ENCODE measurements at regions not wholly inside any gene's neighbourhood (a gene's known extent, or its start where the extent isn't known, plus 50 kb on each side); places are given as distances from the start of the nearest gene placed in this dataset.

- intact Hi-C loops (cut with micrococcal nuclease; ENCODE audit: unreplicated experiment) (no loop called here), in situ Hi-C loops (cut with HindIII; ENCODE audit: low pct_unique_long_range_greater_than_20kb, low sequenced_read_pairs) (no loop called here)
- H3K27me3 ChIP-seq (ENCODE audit: control insufficient read depth, insufficient read depth, low read length) = no peaks in the 10 kb centered on the region
- DNase-seq (ENCODE audit: low read depth, low spot score) (no peak), ATAC-seq (no peak)
- no peaks in the 10 kb centered on the region for H3K36me3 ChIP-seq (ENCODE audit: control insufficient read depth, insufficient read depth, low read length)
- TF ChIP-seq SIN3A (IDR thresholded peaks at IDR 0.05; ENCODE audit: borderline replicate concordance, insufficient read depth, low read depth, low read length) = no peak
- TF ChIP-seq POLR2AphosphoS5 (IDR thresholded peaks at IDR 0.05; ENCODE audit: low read depth, low read length) = no peak
- ChIA-PET CTCF (no interaction called here), POLR2A (no interaction called here)
- H3K9me3 ChIP-seq (ENCODE audit: control insufficient read depth, insufficient read depth, low read depth, low read length) = no peaks in the 10 kb centered on the region
- no TSS peak for BruUV-seq (replicated peaks)
- H3K4me1 ChIP-seq (ENCODE audit: control insufficient read depth, insufficient read depth, low read length) = no peaks in the 10 kb centered on the region
- no peak overlapping the region for H3K27ac ChIP-seq (ENCODE audit: low read length)
- H3K4me3 ChIP-seq (ENCODE audit: low read depth in 2 of 2, low read length in 2 of 2) = no peak overlapping the region
Observed at GRCh38 chr4:58411904-58412303, 1301.7 kb upstream of the IGFBP7 start.

GRCh38 chr4:58406762-58407161 is 1296.6 kb upstream of the IGFBP7 start:
- no peak overlapping the region for H3K4me3 ChIP-seq (ENCODE audit: low read depth in 2 of 2, low read length in 2 of 2)
- intact Hi-C loops (cut with micrococcal nuclease; ENCODE audit: unreplicated experiment) (no loop called here), in situ Hi-C loops (cut with HindIII; ENCODE audit: low pct_unique_long_range_greater_than_20kb, low sequenced_read_pairs) (no loop called here)
- POLR2A ChIA-PET = interaction anchor here (0.6 kb wide), 1 partner anchor 549 kb away, joined by 5 read pairs; no protein-coding TSS in a partner anchor
- BruUV-seq (replicated peaks) = no TSS peak
- no peaks in the 10 kb centered on the region for H3K4me1 ChIP-seq (ENCODE audit: control insufficient read depth, insufficient read depth, low read length)
- H3K9me3 ChIP-seq (ENCODE audit: control insufficient read depth, insufficient read depth, low read depth, low read length) = no peaks in the 10 kb centered on the region
- H3K27ac ChIP-seq (ENCODE audit: low read length) = no peak overlapping the region
- no peak for ATAC-seq
- no peak for TF ChIP-seq REST (IDR thresholded peaks at IDR 0.05; ENCODE audit: insufficient read depth in 1 of 2, low read depth in 2 of 2, low read length in 1 of 2)
- no peak for TF ChIP-seq TCF7L2 (IDR thresholded peaks at IDR 0.05; ENCODE audit: low read depth, low read length)
- TF ChIP-seq POLR2AphosphoS5 (IDR thresholded peaks at IDR 0.05; ENCODE audit: low read depth, low read length) = no peak
- no peak for TF ChIP-seq CTCF (IDR thresholded peaks at IDR 0.05)
- TF ChIP-seq SIN3A (IDR thresholded peaks at IDR 0.05; ENCODE audit: borderline replicate concordance, insufficient read depth, low read depth, low read length) = no peak
- CTCF ChIA-PET = no interaction called here
- no peaks in the 10 kb centered on the region for H3K36me3 ChIP-seq (ENCODE audit: control insufficient read depth, insufficient read depth, low read length)
- H3K27me3 ChIP-seq (ENCODE audit: control insufficient read depth, insufficient read depth, low read length) = no peaks in the 10 kb centered on the region
- DNase-seq (ENCODE audit: low read depth, low spot score) = no peak

GRCh38 chr4:58368221-58368620 is 1258.0 kb upstream of the IGFBP7 start:
- TF ChIP-seq REST (IDR thresholded peaks at IDR 0.05; ENCODE audit: insufficient read depth in 1 of 2, low read depth in 2 of 2, low read length in 1 of 2) = no peak
- TF ChIP-seq CTCF (IDR thresholded peaks at IDR 0.05) = no peak
- no peak for TF ChIP-seq POLR2AphosphoS5 (IDR thresholded peaks at IDR 0.05; ENCODE audit: low read depth, low read length)
- TF ChIP-seq TCF7L2 (IDR thresholded peaks at IDR 0.05; ENCODE audit: low read depth, low read length) = no peak
- no peak for TF ChIP-seq SIN3A (IDR thresholded peaks at IDR 0.05; ENCODE audit: borderline replicate concordance, insufficient read depth, low read depth, low read length)
- BruUV-seq (replicated peaks) = no TSS peak
- Histone ChIP-seq H3K9me3 (ENCODE audit: control insufficient read depth, insufficient read depth, low read depth, low read length) (no peaks in the 10 kb centered on the region), H3K4me3 (ENCODE audit: low read depth in 2 of 2, low read length in 2 of 2) (no peak overlapping the region), H3K4me1 (ENCODE audit: control insufficient read depth, insufficient read depth, low read length) (no peaks in the 10 kb centered on the region), H3K36me3 (ENCODE audit: control insufficient read depth, insufficient read depth, low read length) (no peaks in the 10 kb centered on the region), H3K27me3 (ENCODE audit: control insufficient read depth, insufficient read depth, low read length) (no peaks in the 10 kb centered on the region), H3K27ac (ENCODE audit: low read length) (no peak overlapping the region)
- in situ Hi-C loops (cut with HindIII; ENCODE audit: low pct_unique_long_range_greater_than_20kb, low sequenced_read_pairs) (no loop called here), intact Hi-C loops (cut with micrococcal nuclease; ENCODE audit: unreplicated experiment) (no loop called here)
- POLR2A ChIA-PET = no interaction called here
- DNase-seq (ENCODE audit: low read depth, low spot score) (no peak), ATAC-seq (no peak)
- CTCF ChIA-PET = no interaction called here
